Stimulated activated naive CD4-positive, alpha-beta T cell (primary cell): ENCODE measurements at regions not wholly inside any gene's neighbourhood (a gene's known extent, or its start where the extent isn't known, plus 50 kb on each side); places are given as distances from the start of the nearest gene placed in this dataset.

Source experiments
- DNase-seq, 6 experiments: peaks; one replicate each; lab custom pipeline; 2025; lab: John Stamatoyannopoulos, UW

- no peak for DNase-seq
These were observed 59.9 kb upstream of the ZFR start for GRCh38 chr5:32504329-32504988.

DNA sequence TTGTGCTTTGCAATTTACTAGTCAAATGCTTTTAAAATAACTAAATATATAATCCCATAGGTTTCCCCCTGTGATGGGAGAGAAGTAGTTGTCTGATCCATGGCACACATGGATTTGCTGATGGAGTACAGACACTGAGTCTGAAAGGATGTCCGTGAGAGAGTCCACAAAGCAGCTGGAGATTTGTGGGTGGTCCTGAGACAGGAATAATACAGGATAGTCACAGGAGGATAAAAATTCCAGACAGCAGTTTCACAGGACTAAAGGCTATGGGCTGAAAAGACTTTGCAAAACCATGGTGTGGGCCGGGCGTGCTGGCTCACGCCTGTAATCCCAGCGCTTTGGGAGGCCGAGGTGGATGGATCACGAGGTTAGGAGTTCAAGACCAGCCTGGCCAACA is 58.7 kb upstream of the ZFR start:
- no peak for DNase-seq

DNA sequence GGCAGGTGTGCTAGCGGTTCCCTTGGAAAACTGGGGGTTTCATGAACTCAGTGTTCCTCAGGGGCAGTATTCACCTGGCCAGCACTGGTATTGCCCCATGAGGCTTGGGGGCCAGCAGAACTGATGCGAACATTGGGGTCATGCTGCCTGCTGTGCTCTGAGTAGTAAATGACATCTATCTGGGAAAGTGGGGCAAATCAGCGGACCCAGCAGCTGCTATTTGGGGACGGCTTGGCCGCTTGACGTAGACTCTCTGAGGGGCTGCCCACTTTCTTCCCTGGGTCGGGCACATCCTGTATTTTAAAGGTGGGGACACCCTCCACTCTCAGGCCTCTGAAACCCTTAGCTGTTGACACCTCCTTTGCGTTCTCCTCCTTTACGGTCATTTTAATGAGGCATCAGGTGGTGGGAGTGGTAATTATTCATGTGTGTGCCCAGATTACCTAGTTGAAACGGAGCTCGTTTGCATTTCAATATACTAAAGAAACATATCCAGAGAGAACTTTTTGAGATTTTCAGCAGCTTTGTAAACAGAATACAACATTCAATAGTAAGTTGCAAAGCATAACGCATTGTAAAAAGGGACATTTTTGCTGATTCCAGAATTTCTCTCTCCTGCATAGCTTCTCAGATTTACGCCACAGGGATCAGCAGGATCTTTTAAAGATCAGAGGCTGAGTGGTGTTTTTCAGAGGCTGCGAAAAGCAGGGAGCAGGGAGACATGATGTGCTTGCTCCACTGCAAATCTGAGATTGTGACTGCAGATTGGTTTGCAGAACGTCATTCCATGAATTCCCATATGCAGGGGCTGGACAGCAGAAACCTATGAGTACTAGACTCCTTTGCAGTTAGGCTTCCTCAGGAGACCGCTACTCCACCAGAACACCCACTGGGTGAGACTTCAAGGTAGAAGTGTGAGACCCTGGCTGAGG is 56.8 kb upstream of the ZFR start:
- no peak for DNase-seq

GRCh38 chr5:32500181-32500580 is 55.6 kb upstream of the ZFR start:
- no peak for DNase-seq

DNA sequence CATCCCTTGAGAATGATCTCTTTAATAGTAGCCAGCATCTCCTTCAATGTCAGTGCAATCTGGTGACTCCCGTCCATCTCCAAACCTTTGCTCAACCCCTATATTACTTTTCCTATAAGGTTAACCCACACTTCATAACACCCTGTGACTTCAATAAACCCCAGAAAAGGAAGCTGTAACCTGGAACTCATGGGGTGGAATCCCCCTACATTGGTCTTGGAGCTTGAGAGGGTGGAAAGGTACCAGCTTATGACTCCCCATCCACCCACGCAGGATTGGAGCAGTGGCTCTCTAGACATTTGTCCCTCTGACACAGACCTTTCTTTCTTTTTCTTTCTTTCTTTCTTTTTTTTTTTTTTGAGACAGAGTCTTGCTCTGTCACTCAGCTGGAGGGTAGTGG is 54.7 kb upstream of the ZFR start:
- no peak for DNase-seq

- DNase-seq: no peak
These were observed 53.9 kb upstream of the ZFR start for GRCh38 chr5:32498484-32498883.

DNA sequence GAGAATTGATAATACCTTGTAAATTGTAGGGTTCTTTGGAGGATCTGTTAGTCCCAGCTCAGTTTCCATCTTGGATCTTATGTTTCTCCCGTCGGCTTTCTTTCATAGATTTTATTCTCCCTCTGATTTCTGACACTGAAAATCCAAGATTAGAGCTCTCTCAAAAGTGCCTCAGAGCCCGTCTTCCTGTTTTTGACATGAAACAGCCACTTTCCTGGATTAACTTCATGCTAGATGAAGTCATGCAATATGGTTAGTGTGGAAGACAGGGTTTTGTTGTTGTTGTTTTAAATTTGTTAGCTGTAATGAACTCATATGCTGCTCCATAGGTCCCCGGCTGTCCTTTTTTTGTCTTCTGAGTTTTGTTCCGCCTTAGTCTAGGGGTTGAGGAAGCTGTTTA is 51.6 kb upstream of the ZFR start:
- DNase-seq: no peak

- DNase-seq: no peak
These were observed 50.3 kb upstream of the ZFR start for GRCh38 chr5:32494827-32495226.
